Stomach smooth muscle (tissue), 2 donors: ENCODE measurements at regions not wholly inside any gene's neighbourhood (a gene's known extent, or its start where the extent isn't known, plus 50 kb on each side); places are given as distances from the start of the nearest gene placed in this dataset.

Experiments
- H3K27ac ChIP-seq: one replicate; pipeline ENCODE4 v1.7.0; 2013; ENCODE audit warnings: mild to moderate bottlenecking, low read length, inconsistent platforms
- H3K27me3 ChIP-seq, 2 donors: one replicate each; pipeline ENCODE4 v1.7.0; 2013; ENCODE audit warnings: low read length in 2 of 2; ENCODE audit not compliant: insufficient read depth in 2 of 2, control insufficient read depth in 1 of 2
- H3K36me3 ChIP-seq, 2 donors: one replicate each; pipeline ENCODE4 v1.7.0; 2013; ENCODE audit warnings: low read length in 2 of 2; ENCODE audit not compliant: control insufficient read depth in 2 of 2, insufficient read depth in 2 of 2
- H3K4me1 ChIP-seq: one replicate; pipeline ENCODE4 v1.7.0; 2013; ENCODE audit warnings: low read length; ENCODE audit not compliant: control insufficient read depth, insufficient read depth
- H3K4me3 ChIP-seq, 2 donors: one replicate each; pipeline ENCODE4 v1.7.0; 2013; ENCODE audit warnings: low read length in 2 of 2
- H3K9ac ChIP-seq, 2 donors: one replicate each; pipeline ENCODE4 v1.7.0; 2013; ENCODE audit warnings: low read length in 2 of 2, mild to moderate bottlenecking in 1 of 2
- H3K9me3 ChIP-seq, 2 donors: one replicate each; pipeline ENCODE4 v1.7.0; 2013; ENCODE audit warnings: low read length in 2 of 2; ENCODE audit not compliant: control insufficient read depth in 2 of 2
- donor health status: healthy.
- donor health status: Pancreatic carcinoma.

- H3K9ac ChIP-seq, result no peak overlapping the region
- H3K36me3 ChIP-seq, result no peaks in the 10 kb centered on the region
- peaks cover 0 to 1% of the 10 kb centered on the region in 2 donors for H3K9me3 ChIP-seq
- H3K4me1 ChIP-seq, result no peaks in the 10 kb centered on the region
- H3K27me3 ChIP-seq, result no peaks in the 10 kb centered on the region
- H3K4me3 ChIP-seq, result no peak overlapping the region
- H3K27ac ChIP-seq, result no peak overlapping the region
These were observed 1891.6 kb upstream of the PCDH20 start for GRCh38 chr13:63307228-63307627.

- Histone ChIP-seq H3K27ac (no peak overlapping the region), H3K9ac (no peak overlapping the region), H3K36me3 (no peaks in the 10 kb centered on the region), H3K9me3 (no peaks in the 10 kb centered on the region), H3K4me1 (no peaks in the 10 kb centered on the region), H3K27me3 (no peaks in the 10 kb centered on the region), H3K4me3 (no peak overlapping the region)
These were observed 1890.0 kb upstream of the PCDH20 start for GRCh38 chr13:63305641-63306133.

GRCh38 chr13:63304497-63304896 lies 1888.8 kb upstream of the PCDH20 start:
- no peaks in the 10 kb centered on the region for H3K9me3 ChIP-seq
- H3K4me1 ChIP-seq, result no peaks in the 10 kb centered on the region
- no peak overlapping the region for H3K4me3 ChIP-seq
- H3K27ac ChIP-seq, result no peak overlapping the region
- H3K9ac ChIP-seq, result no peak overlapping the region
- H3K27me3 ChIP-seq, result no peaks in the 10 kb centered on the region
- H3K36me3 ChIP-seq, result no peaks in the 10 kb centered on the region

- Histone ChIP-seq H3K27me3 (no peaks in the 10 kb centered on the region), H3K4me3 (no peak overlapping the region), H3K4me1 (no peaks in the 10 kb centered on the region), H3K36me3 (no peaks in the 10 kb centered on the region), H3K9me3 (no peaks in the 10 kb centered on the region), H3K9ac (no peak overlapping the region), H3K27ac (no peak overlapping the region)
These were observed 1884.3 kb upstream of the PCDH20 start for GRCh38 chr13:63299866-63300394.

GRCh38 chr13:63297163-63297562 lies 1881.5 kb upstream of the PCDH20 start:
- H3K4me3 ChIP-seq, result no peak overlapping the region
- H3K27ac ChIP-seq, result no peak overlapping the region
- H3K9me3 ChIP-seq, result no peaks in the 10 kb centered on the region
- H3K27me3 ChIP-seq, result no peaks in the 10 kb centered on the region
- H3K4me1 ChIP-seq, result no peaks in the 10 kb centered on the region
- no peak overlapping the region for H3K9ac ChIP-seq
- no peaks in the 10 kb centered on the region for H3K36me3 ChIP-seq

GRCh38 chr13:63291701-63292100 lies 1876.1 kb upstream of the PCDH20 start:
- H3K27ac ChIP-seq, result no peak overlapping the region
- H3K36me3 ChIP-seq, result no peaks in the 10 kb centered on the region
- no peak overlapping the region for H3K9ac ChIP-seq
- no peaks in the 10 kb centered on the region for H3K9me3 ChIP-seq
- H3K4me3 ChIP-seq, result no peak overlapping the region
- no peaks in the 10 kb centered on the region for H3K27me3 ChIP-seq
- no peaks in the 10 kb centered on the region for H3K4me1 ChIP-seq

- H3K4me1 ChIP-seq, result no peaks in the 10 kb centered on the region
- H3K27me3 ChIP-seq, result no peaks in the 10 kb centered on the region
- H3K27ac ChIP-seq, result no peak overlapping the region
- H3K36me3 ChIP-seq, result no peaks in the 10 kb centered on the region
- no peak overlapping the region for H3K9ac ChIP-seq
- H3K4me3 ChIP-seq, result no peak overlapping the region
- no peaks in the 10 kb centered on the region for H3K9me3 ChIP-seq
These were observed 1872.9 kb upstream of the PCDH20 start for GRCh38 chr13:63288576-63288975.

- H3K4me3 ChIP-seq, result no peak overlapping the region
- H3K27me3 ChIP-seq, result no peaks in the 10 kb centered on the region
- H3K9me3 ChIP-seq, result no peaks in the 10 kb centered on the region
- no peak overlapping the region for H3K27ac ChIP-seq
- no peaks in the 10 kb centered on the region for H3K36me3 ChIP-seq
- no peak overlapping the region for H3K9ac ChIP-seq
- no peaks in the 10 kb centered on the region for H3K4me1 ChIP-seq
These were observed 1872.3 kb upstream of the PCDH20 start for GRCh38 chr13:63287926-63288325.

GRCh38 chr13:63285426-63285825 lies 1869.8 kb upstream of the PCDH20 start:
- H3K9me3 ChIP-seq, result no peaks in the 10 kb centered on the region
- H3K4me3 ChIP-seq, result no peak overlapping the region
- H3K27ac ChIP-seq, result no peak overlapping the region
- H3K27me3 ChIP-seq, result no peaks in the 10 kb centered on the region
- H3K36me3 ChIP-seq, result no peaks in the 10 kb centered on the region
- H3K4me1 ChIP-seq, result no peaks in the 10 kb centered on the region
- no peak overlapping the region for H3K9ac ChIP-seq

GRCh38 chr13:63279136-63279535 lies 1863.5 kb upstream of the PCDH20 start:
- no peak overlapping the region for H3K27ac ChIP-seq
- H3K36me3 ChIP-seq, result no peaks in the 10 kb centered on the region
- no peaks in the 10 kb centered on the region for H3K27me3 ChIP-seq
- no peaks in the 10 kb centered on the region for H3K9me3 ChIP-seq
- H3K9ac ChIP-seq, result no peak overlapping the region
- H3K4me3 ChIP-seq, result no peak overlapping the region
- no peaks in the 10 kb centered on the region for H3K4me1 ChIP-seq

- H3K4me1 ChIP-seq, result no peaks in the 10 kb centered on the region
- H3K36me3 ChIP-seq, result no peaks in the 10 kb centered on the region
- H3K9ac ChIP-seq, result no peak overlapping the region
- no peaks in the 10 kb centered on the region for H3K27me3 ChIP-seq
- no peak overlapping the region for H3K27ac ChIP-seq
- H3K4me3 ChIP-seq, result no peak overlapping the region
- no peaks in the 10 kb centered on the region for H3K9me3 ChIP-seq
These were observed 1859.1 kb upstream of the PCDH20 start for GRCh38 chr13:63274772-63275171.
